ENCODE measurements at regions not wholly inside any gene's neighbourhood (a gene's known extent, or its start where the extent isn't known, plus 50 kb on each side); places are given as distances from the start of the nearest gene placed in this dataset.
"Not testable (repeated sequence)": the region's sequence is repeated elsewhere in the genome, so short reads cannot be mapped to it uniquely, and the experiment has no call there.

- no peak for DNase-seq (ENCODE audit: low spot score)
These were observed 270.2 kb upstream of the MVB12B start for GRCh38 chr9:126056312-126057021.

- no peak for DNase-seq (ENCODE audit: low spot score)
These were observed 269.4 kb upstream of the MVB12B start for GRCh38 chr9:126057121-126057825.

GRCh38 chr9:126058011-126058531 lies 268.6 kb upstream of the MVB12B start:
- DNase-seq (ENCODE audit: low spot score) = no peak

- no peak for DNase-seq (ENCODE audit: low spot score)
These were observed 268.0 kb upstream of the MVB12B start for GRCh38 chr9:126058591-126058990.

GRCh38 chr9:126061575-126061974 lies 265.1 kb upstream of the MVB12B start:
- no peak for DNase-seq (ENCODE audit: low spot score)

- no peak for DNase-seq (ENCODE audit: low spot score)
These were observed 264.3 kb upstream of the MVB12B start for GRCh38 chr9:126062158-126062886.

GRCh38 chr9:126063326-126063725 lies 263.3 kb upstream of the MVB12B start:
- no peak for DNase-seq (ENCODE audit: low spot score)

- DNase-seq (ENCODE audit: low spot score) = no peak
These were observed 260.5 kb upstream of the MVB12B start for GRCh38 chr9:126066131-126066530.

- DNase-seq (ENCODE audit: low spot score) = no peak
These were observed 259.4 kb upstream of the MVB12B start for GRCh38 chr9:126067031-126067734.

- no peak for DNase-seq (ENCODE audit: low spot score)
These were observed 257.9 kb upstream of the MVB12B start for GRCh38 chr9:126068534-126069230.

GRCh38 chr9:126069400-126069955 lies 257.2 kb upstream of the MVB12B start:
- DNase-seq (ENCODE audit: low spot score) = no peak

GRCh38 chr9:126070058-126070655 lies 256.5 kb upstream of the MVB12B start:
- no peak for DNase-seq (ENCODE audit: low spot score)

- no peak for DNase-seq (ENCODE audit: low spot score)
These were observed 255.4 kb upstream of the MVB12B start for GRCh38 chr9:126071076-126071750.

- DNase-seq (ENCODE audit: low spot score) = not testable (repeated sequence)
These were observed 249.0 kb upstream of the MVB12B start for GRCh38 chr9:126077656-126078055.

- DNase-seq (ENCODE audit: low spot score) = no peak
These were observed 246.0 kb upstream of the MVB12B start for GRCh38 chr9:126080641-126081040.

GRCh38 chr9:126081746-126082145 lies 244.9 kb upstream of the MVB12B start:
- no peak for DNase-seq (ENCODE audit: low spot score)

- no peak for DNase-seq (ENCODE audit: low spot score)
These were observed 242.6 kb upstream of the MVB12B start for GRCh38 chr9:126084008-126084407.

GRCh38 chr9:126084696-126085095 lies 241.9 kb upstream of the MVB12B start:
- no peak for DNase-seq (ENCODE audit: low spot score)

- DNase-seq (ENCODE audit: low spot score) = no peak
These were observed 241.5 kb upstream of the MVB12B start for GRCh38 chr9:126085170-126085569.

GRCh38 chr9:126088336-126088735 lies 238.3 kb upstream of the MVB12B start:
- no peak for DNase-seq (ENCODE audit: low spot score)
